ENCODE measurements at regions not wholly inside any gene's neighbourhood (a gene's known extent, or its start where the extent isn't known, plus 50 kb on each side); places are given as distances from the start of the nearest gene placed in this dataset.
"Not testable (repeated sequence)": the region's sequence is repeated elsewhere in the genome, so short reads cannot be mapped to it uniquely, and the experiment has no call there.

- DNase-seq (ENCODE audit: low read depth): no peak
Observed at GRCh38 chr11:39462506-39462905, 1996.9 kb downstream of the LRRC4C start.

- DNase-seq (ENCODE audit: low read depth): no peak
Observed at GRCh38 chr11:39461066-39461465, 1998.4 kb downstream of the LRRC4C start.

GRCh38 chr11:39459606-39460005 lies 1999.8 kb downstream of the LRRC4C start:
- no peak for DNase-seq (ENCODE audit: low read depth)

GRCh38 chr11:39458481-39458880 lies 2001.0 kb downstream of the LRRC4C start:
- no peak for DNase-seq (ENCODE audit: low read depth)

- no peak for DNase-seq (ENCODE audit: low read depth)
Observed at GRCh38 chr11:39443424-39444022, 2015.9 kb downstream of the LRRC4C start.

GRCh38 chr11:39442177-39442576 lies 2017.3 kb downstream of the LRRC4C start:
- DNase-seq (ENCODE audit: low read depth): no peak

- no peak for DNase-seq (ENCODE audit: low read depth)
Observed at GRCh38 chr11:39435641-39436040, 2023.8 kb downstream of the LRRC4C start.

GRCh38 chr11:39434466-39434865 lies 2025.0 kb downstream of the LRRC4C start:
- no peak for DNase-seq (ENCODE audit: low read depth)

- DNase-seq (ENCODE audit: low read depth): no peak
Observed at GRCh38 chr11:39432929-39433328, 2026.5 kb downstream of the LRRC4C start.

- DNase-seq (ENCODE audit: low read depth): no peak
Observed at GRCh38 chr11:39425226-39425625, 2034.2 kb downstream of the LRRC4C start.

GRCh38 chr11:39412117-39412516 lies 2047.3 kb downstream of the LRRC4C start:
- no peak for DNase-seq (ENCODE audit: low read depth)

GRCh38 chr11:39385911-39386310 lies 2073.5 kb downstream of the LRRC4C start:
- no peak for DNase-seq (ENCODE audit: low read depth)

GRCh38 chr11:39374963-39375698 lies 2084.3 kb downstream of the LRRC4C start:
- no peak for DNase-seq (ENCODE audit: low read depth)

- no peak for DNase-seq (ENCODE audit: low read depth)
Observed at GRCh38 chr11:39367534-39367933, 2091.9 kb downstream of the LRRC4C start.

GRCh38 chr11:39365809-39366436 lies 2093.5 kb downstream of the LRRC4C start:
- DNase-seq (ENCODE audit: low read depth): no peak

GRCh38 chr11:39363571-39363970 lies 2095.9 kb downstream of the LRRC4C start:
- DNase-seq (ENCODE audit: low read depth): no peak

GRCh38 chr11:39361557-39361956 lies 2097.9 kb downstream of the LRRC4C start:
- no peak for DNase-seq (ENCODE audit: low read depth)

GRCh38 chr11:39345834-39346442 lies 2113.5 kb downstream of the LRRC4C start:
- no peak for DNase-seq (ENCODE audit: low read depth)

GRCh38 chr11:39341461-39341860 lies 2118.0 kb downstream of the LRRC4C start:
- no peak for DNase-seq (ENCODE audit: low read depth)

- DNase-seq (ENCODE audit: low read depth): not testable (repeated sequence)
Observed at GRCh38 chr11:39333006-39333405, 2126.4 kb downstream of the LRRC4C start.

- no peak for DNase-seq (ENCODE audit: low read depth)
Observed at GRCh38 chr11:39327302-39327701, 2132.2 kb downstream of the LRRC4C start.

GRCh38 chr11:39311888-39312287 lies 2147.6 kb downstream of the LRRC4C start:
- not testable (repeated sequence) for DNase-seq (ENCODE audit: low read depth)

GRCh38 chr11:39304586-39304985 lies 2154.9 kb downstream of the LRRC4C start:
- DNase-seq (ENCODE audit: low read depth): no peak

Measured in EH (cell line).